ENCODE measurements at regions not wholly inside any gene's neighbourhood (a gene's known extent, or its start where the extent isn't known, plus 50 kb on each side); places are given as distances from the start of the nearest gene placed in this dataset.

- Histone ChIP-seq H3K9me3 (no peaks in the 10 kb centered on the region), H3K36me3 (no peaks in the 10 kb centered on the region), H3K27ac (no peak overlapping the region), H3K4me3 (no peak overlapping the region), H3K27me3 (no peaks in the 10 kb centered on the region), H3K4me1 (peaks cover 0 to 5% (median 0%) of the 10 kb centered on the region in 4 donors)
- TF ChIP-seq CTCF (IDR thresholded peaks at IDR 0.05): no peak
- no peak for TF ChIP-seq POLR2A (IDR thresholded peaks at IDR 0.05)
- DNase-seq: no peak
These were observed 134.0 kb upstream of the RREB1 start for GRCh38 chr6:6973721-6974120.

- Histone ChIP-seq H3K36me3 (no peaks in the 10 kb centered on the region), H3K4me3 (no peak overlapping the region), H3K27me3 (no peaks in the 10 kb centered on the region), H3K9me3 (no peaks in the 10 kb centered on the region), H3K27ac (no peak overlapping the region), H3K4me1 (no peaks in the 10 kb centered on the region)
- TF ChIP-seq POLR2A (IDR thresholded peaks at IDR 0.05) (no peak), CTCF (IDR thresholded peaks at IDR 0.05) (no peak)
- DNase-seq: no peak
These were observed 132.2 kb upstream of the RREB1 start for GRCh38 chr6:6975459-6976111.

GRCh38 chr6:6976193-6976592, 131.6 kb upstream of the RREB1 start:
- Histone ChIP-seq H3K4me1 (no peaks in the 10 kb centered on the region), H3K36me3 (no peaks in the 10 kb centered on the region)

GRCh38 chr6:6978731-6979130, 129.0 kb upstream of the RREB1 start:
- Histone ChIP-seq H3K4me3 (no peak overlapping the region), H3K27ac (no peak overlapping the region), H3K9me3 (no peaks in the 10 kb centered on the region), H3K27me3 (no peaks in the 10 kb centered on the region), H3K4me1 (no peaks in the 10 kb centered on the region), H3K36me3 (no peaks in the 10 kb centered on the region)
- no peak for TF ChIP-seq POLR2A (IDR thresholded peaks at IDR 0.05)
- no peak for TF ChIP-seq CTCF (IDR thresholded peaks at IDR 0.05)
- DNase-seq: no peak

More at GRCh38 chr6:6976193-6976592, 131.6 kb upstream of the RREB1 start:
- no peak for TF ChIP-seq POLR2A (IDR thresholded peaks at IDR 0.05)
- TF ChIP-seq CTCF (IDR thresholded peaks at IDR 0.05): no peak
- Histone ChIP-seq H3K4me3 (no peak overlapping the region), H3K9me3 (no peaks in the 10 kb centered on the region), H3K27me3 (no peaks in the 10 kb centered on the region), H3K27ac (no peak overlapping the region)
- DNase-seq: no peak

GRCh38 chr6:6980999-6981597, 126.7 kb upstream of the RREB1 start:
- Histone ChIP-seq H3K9me3 (no peaks in the 10 kb centered on the region), H3K4me1 (peaks cover 0 to 3% (median 0%) of the 10 kb centered on the region in 4 donors), H3K36me3 (no peaks in the 10 kb centered on the region), H3K27me3 (no peaks in the 10 kb centered on the region), H3K4me3 (no peak overlapping the region), H3K27ac (no peak overlapping the region)
- DNase-seq: no peak
- no peak for TF ChIP-seq CTCF (IDR thresholded peaks at IDR 0.05)
- TF ChIP-seq POLR2A (IDR thresholded peaks at IDR 0.05): no peak
